Mucosa of stomach (tissue), 1 donor: ENCODE measurements at regions not wholly inside any gene's neighbourhood (a gene's known extent, or its start where the extent isn't known, plus 50 kb on each side); places are given as distances from the start of the nearest gene placed in this dataset.
"Not testable (repeated sequence)": the region's sequence is repeated elsewhere in the genome, so short reads cannot be mapped to it uniquely, and the experiment has no call there.

ENCODE experiments used
- H3K27me3 ChIP-seq: one replicate; pipeline ENCODE4 v1.7.0; 2013; ENCODE audit warnings: mild to moderate bottlenecking, low read length; ENCODE audit not compliant: control insufficient read depth, insufficient read depth
- H3K36me3 ChIP-seq: one replicate; pipeline ENCODE4 v1.7.0; 2013; ENCODE audit warnings: low read length; ENCODE audit not compliant: control insufficient read depth, insufficient read depth
- H3K4me1 ChIP-seq: one replicate; pipeline ENCODE4 v1.7.0; 2013; ENCODE audit warnings: mild to moderate bottlenecking, low read length; ENCODE audit not compliant: control insufficient read depth, insufficient read depth
- H3K4me3 ChIP-seq: one replicate; pipeline ENCODE4 v1.7.0; 2013; ENCODE audit warnings: low read length
- H3K9ac ChIP-seq: one replicate; pipeline ENCODE4 v1.7.0; 2013; ENCODE audit warnings: mild to moderate bottlenecking, low read length, moderate library complexity
- H3K9me3 ChIP-seq: one replicate; pipeline ENCODE4 v1.7.0; 2013; ENCODE audit warnings: mild to moderate bottlenecking, low read length, moderate library complexity; ENCODE audit not compliant: control insufficient read depth
- donor health status: Pancreatic carcinoma.

GRCh38 chr2:128605421-128605820, 286.8 kb upstream of the HS6ST1 start:
- H3K9me3 ChIP-seq, result no peaks in the 10 kb centered on the region
- no peak overlapping the region for H3K9ac ChIP-seq
- no peak overlapping the region for H3K4me3 ChIP-seq
- H3K27me3 ChIP-seq, result no peaks in the 10 kb centered on the region
- no peaks in the 10 kb centered on the region for H3K4me1 ChIP-seq
- no peaks in the 10 kb centered on the region for H3K36me3 ChIP-seq

GRCh38 chr2:128605931-128606330, 287.3 kb upstream of the HS6ST1 start:
- Histone ChIP-seq H3K4me3 (no peak overlapping the region), H3K9ac (no peak overlapping the region), H3K36me3 (no peaks in the 10 kb centered on the region), H3K27me3 (no peaks in the 10 kb centered on the region), H3K4me1 (no peaks in the 10 kb centered on the region), H3K9me3 (no peaks in the 10 kb centered on the region)

- no peaks in the 10 kb centered on the region for H3K27me3 ChIP-seq
Measured at GRCh38 chr2:128606837-128607236, 288.2 kb upstream of the HS6ST1 start.

GRCh38 chr2:128607440-128607839, 288.8 kb upstream of the HS6ST1 start:
- Histone ChIP-seq H3K27me3 (peaks cover 2% of the 10 kb centered on the region), H3K9ac (no peak overlapping the region), H3K4me3 (no peak overlapping the region), H3K9me3 (no peaks in the 10 kb centered on the region), H3K4me1 (no peaks in the 10 kb centered on the region), H3K36me3 (no peaks in the 10 kb centered on the region)

More at GRCh38 chr2:128606837-128607236, 288.2 kb upstream of the HS6ST1 start:
- no peaks in the 10 kb centered on the region for H3K36me3 ChIP-seq
- no peak overlapping the region for H3K9ac ChIP-seq
- H3K4me1 ChIP-seq, result no peaks in the 10 kb centered on the region
- H3K4me3 ChIP-seq, result no peak overlapping the region
- H3K9me3 ChIP-seq, result no peaks in the 10 kb centered on the region

GRCh38 chr2:128607911-128608506, 289.3 kb upstream of the HS6ST1 start:
- no peaks in the 10 kb centered on the region for H3K9me3 ChIP-seq
- H3K4me3 ChIP-seq, result no peak overlapping the region
- H3K36me3 ChIP-seq, result no peaks in the 10 kb centered on the region
- H3K9ac ChIP-seq, result no peak overlapping the region
- no peaks in the 10 kb centered on the region for H3K4me1 ChIP-seq
- H3K27me3 ChIP-seq, result peaks cover 2% of the 10 kb centered on the region

- no peak overlapping the region for H3K9ac ChIP-seq
- no peaks in the 10 kb centered on the region for H3K4me1 ChIP-seq
- H3K9me3 ChIP-seq, result no peaks in the 10 kb centered on the region
- no peaks in the 10 kb centered on the region for H3K36me3 ChIP-seq
- H3K4me3 ChIP-seq, result no peak overlapping the region
- peaks cover 2% of the 10 kb centered on the region for H3K27me3 ChIP-seq
Measured at GRCh38 chr2:128608921-128609880, 290.5 kb upstream of the HS6ST1 start.

- Histone ChIP-seq H3K9ac (no peak overlapping the region), H3K27me3 (peaks cover 2% of the 10 kb centered on the region), H3K36me3 (no peaks in the 10 kb centered on the region), H3K4me3 (no peak overlapping the region), H3K9me3 (no peaks in the 10 kb centered on the region), H3K4me1 (no peaks in the 10 kb centered on the region)
Measured at GRCh38 chr2:128610496-128610895, 291.8 kb upstream of the HS6ST1 start.

- H3K4me3 ChIP-seq, result no peak overlapping the region
- no peaks in the 10 kb centered on the region for H3K4me1 ChIP-seq
- no peaks in the 10 kb centered on the region for H3K36me3 ChIP-seq
- H3K27me3 ChIP-seq, result peaks cover 2% of the 10 kb centered on the region
- H3K9me3 ChIP-seq, result no peaks in the 10 kb centered on the region
- no peak overlapping the region for H3K9ac ChIP-seq
Measured at GRCh38 chr2:128611421-128612320, 293.0 kb upstream of the HS6ST1 start.

- Histone ChIP-seq H3K9ac (no peak overlapping the region), H3K9me3 (no peaks in the 10 kb centered on the region), H3K4me3 (no peak overlapping the region), H3K36me3 (no peaks in the 10 kb centered on the region), H3K4me1 (no peaks in the 10 kb centered on the region), H3K27me3 (peaks cover 2% of the 10 kb centered on the region)
Measured at GRCh38 chr2:128612628-128613027, 294.0 kb upstream of the HS6ST1 start.

GRCh38 chr2:128613351-128613750, 294.7 kb upstream of the HS6ST1 start:
- no peaks in the 10 kb centered on the region for H3K4me1 ChIP-seq
- no peak overlapping the region for H3K4me3 ChIP-seq
- H3K36me3 ChIP-seq, result no peaks in the 10 kb centered on the region
- peaks cover 2% of the 10 kb centered on the region for H3K27me3 ChIP-seq
- H3K9ac ChIP-seq, result no peak overlapping the region
- no peaks in the 10 kb centered on the region for H3K9me3 ChIP-seq

GRCh38 chr2:128613876-128614275, 295.2 kb upstream of the HS6ST1 start:
- H3K36me3 ChIP-seq, result no peaks in the 10 kb centered on the region
- H3K9ac ChIP-seq, result no peak overlapping the region
- H3K9me3 ChIP-seq, result no peaks in the 10 kb centered on the region
- H3K4me3 ChIP-seq, result no peak overlapping the region
- H3K4me1 ChIP-seq, result no peaks in the 10 kb centered on the region
- peaks cover 2% of the 10 kb centered on the region for H3K27me3 ChIP-seq

- H3K9ac ChIP-seq, H3K4me1 ChIP-seq, H3K9me3 ChIP-seq, H3K4me3 ChIP-seq, H3K27me3 ChIP-seq, H3K36me3 ChIP-seq: not testable (repeated sequence)
Measured at GRCh38 chr2:128614907-128615306, 296.2 kb upstream of the HS6ST1 start.
